ENCODE measurements at regions not wholly inside any gene's neighbourhood (a gene's known extent, or its start where the extent isn't known, plus 50 kb on each side); places are given as distances from the start of the nearest gene placed in this dataset.
A peak's percentile ranks its signal among the peaks of the same experiment; 100 is the strongest.

- no peaks in the 10 kb centered on the region for H3K4me1 ChIP-seq
- 55% methylated on average over 6 of the region's 6 CpGs for WGBS (ENCODE audit: insufficient coverage, low coverage, low lambda C conversion rate, missing lambda C conversion rate)
- TF ChIP-seq POLR2A (IDR thresholded peaks at IDR 0.05) (no peak), CTCF (IDR thresholded peaks at IDR 0.05) (no peak)
- intact Hi-C loops (cut with DNase I): no loop called here
- ATAC-seq (peak in 3 of 4 donors; percentile 39 to 99 (median 61)), DNase-seq (peak in 1 of 3 donors; percentile 62)
- H3K27ac ChIP-seq: no peak overlapping the region
- no peaks in the 10 kb centered on the region for H3K36me3 ChIP-seq
- no peak overlapping the region for H3K4me3 ChIP-seq
- no peaks in the 10 kb centered on the region for H3K9me3 ChIP-seq
- H3K27me3 ChIP-seq: no peaks in the 10 kb centered on the region
Measured at GRCh38 chr9:95817205-95817604, 58.3 kb upstream of the ERCC6L2 start.

DNA sequence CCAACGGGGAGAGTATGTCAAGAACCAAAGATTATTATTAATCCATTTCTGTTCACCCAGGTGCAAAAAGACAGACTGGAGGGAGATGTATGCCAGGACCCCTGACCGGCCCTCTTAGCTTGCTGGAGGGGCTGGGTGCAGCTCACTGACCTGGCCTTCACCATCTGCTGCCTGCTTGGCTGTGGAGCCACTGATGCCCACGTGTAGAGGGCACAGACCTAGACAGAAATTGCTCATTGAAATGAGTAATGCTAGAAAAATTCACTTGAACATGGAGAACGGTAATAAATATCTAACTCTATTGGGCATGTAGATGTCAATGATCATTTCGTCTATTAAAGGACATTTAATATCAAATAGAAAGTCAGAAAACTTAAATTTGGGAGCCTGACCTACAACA lies 58.8 kb upstream of the ERCC6L2 start:
- no peaks in the 10 kb centered on the region for H3K4me1 ChIP-seq
- DNase-seq (no peak), ATAC-seq (no peak)
- H3K4me3 ChIP-seq: no peak overlapping the region
- intact Hi-C loops (cut with DNase I): no loop called here
- no peak for TF ChIP-seq CTCF (IDR thresholded peaks at IDR 0.05)
- H3K9me3 ChIP-seq: no peaks in the 10 kb centered on the region
- no peaks in the 10 kb centered on the region for H3K27me3 ChIP-seq
- WGBS (ENCODE audit: insufficient coverage, low coverage, low lambda C conversion rate, missing lambda C conversion rate): 94% methylated on average over 5 of the region's 5 CpGs
- no peaks in the 10 kb centered on the region for H3K36me3 ChIP-seq
- H3K27ac ChIP-seq: no peak overlapping the region

- H3K27me3 ChIP-seq: no peaks in the 10 kb centered on the region
- H3K9me3 ChIP-seq: no peaks in the 10 kb centered on the region
- H3K4me3 ChIP-seq: no peak overlapping the region
- intact Hi-C loops (cut with DNase I): no loop called here
- no peaks in the 10 kb centered on the region for H3K36me3 ChIP-seq
- H3K27ac ChIP-seq: no peak overlapping the region
- H3K4me1 ChIP-seq: no peaks in the 10 kb centered on the region
- no peak for TF ChIP-seq POLR2A (IDR thresholded peaks at IDR 0.05)
- TF ChIP-seq CTCF (IDR thresholded peaks at IDR 0.05): no peak
- DNase-seq (no peak), ATAC-seq (no peak)
- 86% methylated on average over 9 of the region's 17 CpGs for WGBS (ENCODE audit: insufficient coverage, low coverage, low lambda C conversion rate, missing lambda C conversion rate)
Measured at GRCh38 chr9:95815961-95816360, 59.5 kb upstream of the ERCC6L2 start.

- no peaks in the 10 kb centered on the region for H3K9me3 ChIP-seq
- 82% methylated on average over 8 of the region's 17 CpGs for WGBS (ENCODE audit: insufficient coverage, low coverage, low lambda C conversion rate, missing lambda C conversion rate)
- ATAC-seq (no peak), DNase-seq (no peak)
- no peak overlapping the region for H3K4me3 ChIP-seq
- H3K27ac ChIP-seq: no peak overlapping the region
- TF ChIP-seq POLR2A (IDR thresholded peaks at IDR 0.05): no peak
- TF ChIP-seq CTCF (IDR thresholded peaks at IDR 0.05): no peak
- H3K36me3 ChIP-seq: no peaks in the 10 kb centered on the region
- H3K27me3 ChIP-seq: no peaks in the 10 kb centered on the region
- intact Hi-C loops (cut with DNase I): no loop called here
- no peaks in the 10 kb centered on the region for H3K4me1 ChIP-seq
Measured at GRCh38 chr9:95815133-95815532, 60.4 kb upstream of the ERCC6L2 start.

- H3K27me3 ChIP-seq: no peaks in the 10 kb centered on the region
- no peaks in the 10 kb centered on the region for H3K36me3 ChIP-seq
- no peak overlapping the region for H3K27ac ChIP-seq
- TF ChIP-seq CTCF (IDR thresholded peaks at IDR 0.05) (no peak), POLR2A (IDR thresholded peaks at IDR 0.05) (no peak)
- no peaks in the 10 kb centered on the region for H3K4me1 ChIP-seq
- intact Hi-C loops (cut with DNase I): no loop called here
- no peak overlapping the region for H3K4me3 ChIP-seq
- no peak for DNase-seq
- ATAC-seq: no peak
- H3K9me3 ChIP-seq: no peaks in the 10 kb centered on the region
Measured at GRCh38 chr9:95813923-95814322, 61.6 kb upstream of the ERCC6L2 start.

Data from right lobe of liver (tissue), 6 donors.